Urinary bladder (tissue), 3 donors: ENCODE measurements at regions not wholly inside any gene's neighbourhood (a gene's known extent, or its start where the extent isn't known, plus 50 kb on each side); places are given as distances from the start of the nearest gene placed in this dataset.

ENCODE experiments used
- DNase-seq: peaks from one replicate; pipeline ENCODE4 v3.0.0-alpha.2; 2015; ENCODE audit errors: extremely low spot score
- H3K27ac ChIP-seq: one replicate; pipeline ENCODE4 v1.5.1; 2013; ENCODE audit warnings: low read depth, mild to moderate bottlenecking, moderate library complexity
- H3K36me3 ChIP-seq: one replicate; pipeline ENCODE4 v1.6.1; 2013; ENCODE audit warnings: mild to moderate bottlenecking, moderate library complexity; ENCODE audit not compliant: insufficient read depth
- H3K4me1 ChIP-seq: one replicate; pipeline ENCODE4 v1.6.1; 2013; ENCODE audit warnings: mild to moderate bottlenecking, moderate library complexity; ENCODE audit not compliant: insufficient read depth
- H3K4me3 ChIP-seq: one replicate; pipeline ENCODE4 v1.5.1; 2013; ENCODE audit warnings: low read depth, low read length
- WGBS: extraction: QIAGEN DNeasy Blood & Tissue Kit; methylation state at CpG from one replicate; pipeline ENCODE4 v1.1.7; 2013; 5-methylcytosine and 5-hydroxymethylcytosine counted together
- donor health status: healthy with polysubstance abuse.
- donor health status: healthy.

- no peak for DNase-seq
- Histone ChIP-seq H3K27ac (no peak overlapping the region), H3K4me3 (no peak overlapping the region), H3K36me3 (no peaks in the 10 kb centered on the region), H3K4me1 (no peaks in the 10 kb centered on the region)
- WGBS = 84% methylated on average over 4 of the region's 4 CpGs
Observed at GRCh38 chr11:134807997-134808396, 396.0 kb upstream of the B3GAT1 start.

GRCh38 chr11:134802598-134802997, 390.6 kb upstream of the B3GAT1 start:
- no peak for DNase-seq
- Histone ChIP-seq H3K4me1 (no peaks in the 10 kb centered on the region), H3K27ac (no peak overlapping the region), H3K36me3 (no peaks in the 10 kb centered on the region), H3K4me3 (no peak overlapping the region)
- WGBS = 83% methylated on average over 3 of the region's 3 CpGs

- Histone ChIP-seq H3K36me3 (no peaks in the 10 kb centered on the region), H3K27ac (no peak overlapping the region), H3K4me3 (no peak overlapping the region), H3K4me1 (no peaks in the 10 kb centered on the region)
- DNase-seq = no peak
- 34% methylated on average over 6 of the region's 6 CpGs for WGBS
Observed at GRCh38 chr11:134802116-134802515, 390.1 kb upstream of the B3GAT1 start.

- H3K4me3 ChIP-seq = no peak overlapping the region
- DNase-seq = no peak
- no peaks in the 10 kb centered on the region for H3K4me1 ChIP-seq
- 18% methylated on average over 5 of the region's 5 CpGs for WGBS
- no peak overlapping the region for H3K27ac ChIP-seq
- no peaks in the 10 kb centered on the region for H3K36me3 ChIP-seq
Observed at GRCh38 chr11:134801570-134801969, 389.5 kb upstream of the B3GAT1 start.

- 52% methylated on average over 11 of the region's 11 CpGs for WGBS
- no peaks in the 10 kb centered on the region for H3K4me1 ChIP-seq
- no peak overlapping the region for H3K4me3 ChIP-seq
- no peak for DNase-seq
- H3K36me3 ChIP-seq = no peaks in the 10 kb centered on the region
- no peak overlapping the region for H3K27ac ChIP-seq
Observed at GRCh38 chr11:134800826-134801225, 388.8 kb upstream of the B3GAT1 start.

- H3K27ac ChIP-seq = no peak overlapping the region
- H3K4me3 ChIP-seq = no peak overlapping the region
- WGBS = 77% methylated on average over 17 of the region's 17 CpGs
- H3K4me1 ChIP-seq = no peaks in the 10 kb centered on the region
- no peak for DNase-seq
- no peaks in the 10 kb centered on the region for H3K36me3 ChIP-seq
Observed at GRCh38 chr11:134800130-134800529, 388.1 kb upstream of the B3GAT1 start.

- 76% methylated on average over 8 of the region's 8 CpGs for WGBS
- H3K4me3 ChIP-seq = no peak overlapping the region
- no peaks in the 10 kb centered on the region for H3K36me3 ChIP-seq
- DNase-seq = no peak
- H3K27ac ChIP-seq = no peak overlapping the region
- no peaks in the 10 kb centered on the region for H3K4me1 ChIP-seq
Observed at GRCh38 chr11:134799386-134799785, 387.3 kb upstream of the B3GAT1 start.

GRCh38 chr11:134797411-134798089, 385.5 kb upstream of the B3GAT1 start:
- H3K36me3 ChIP-seq = no peaks in the 10 kb centered on the region
- H3K4me3 ChIP-seq = no peak overlapping the region
- WGBS = 87% methylated on average over 17 of the region's 17 CpGs
- no peaks in the 10 kb centered on the region for H3K4me1 ChIP-seq
- H3K27ac ChIP-seq = no peak overlapping the region
- no peak for DNase-seq

- Histone ChIP-seq H3K27ac (no peak overlapping the region), H3K36me3 (no peaks in the 10 kb centered on the region), H3K4me1 (no peaks in the 10 kb centered on the region), H3K4me3 (no peak overlapping the region)
- no peak for DNase-seq
- WGBS = 80% methylated on average over 7 of the region's 7 CpGs
Observed at GRCh38 chr11:134795017-134795416, 383.0 kb upstream of the B3GAT1 start.

GRCh38 chr11:134794192-134794591, 382.1 kb upstream of the B3GAT1 start:
- no peak overlapping the region for H3K4me3 ChIP-seq
- 81% methylated on average over 9 of the region's 9 CpGs for WGBS
- no peak for DNase-seq
- no peaks in the 10 kb centered on the region for H3K36me3 ChIP-seq
- no peak overlapping the region for H3K27ac ChIP-seq
- H3K4me1 ChIP-seq = no peaks in the 10 kb centered on the region

GRCh38 chr11:134792677-134793076, 380.6 kb upstream of the B3GAT1 start:
- DNase-seq = no peak

GRCh38 chr11:134792044-134792443, 380.0 kb upstream of the B3GAT1 start:
- Histone ChIP-seq H3K4me1 (no peaks in the 10 kb centered on the region), H3K36me3 (no peaks in the 10 kb centered on the region), H3K27ac (no peak overlapping the region), H3K4me3 (no peak overlapping the region)
- WGBS = 67% methylated on average over 7 of the region's 7 CpGs
- DNase-seq = no peak

More at GRCh38 chr11:134792677-134793076, 380.6 kb upstream of the B3GAT1 start:
- Histone ChIP-seq H3K4me3 (no peak overlapping the region), H3K36me3 (no peaks in the 10 kb centered on the region), H3K4me1 (no peaks in the 10 kb centered on the region), H3K27ac (no peak overlapping the region)
- 88% methylated on average over 5 of the region's 5 CpGs for WGBS

GRCh38 chr11:134791102-134791501, 379.1 kb upstream of the B3GAT1 start:
- DNase-seq = no peak
- Histone ChIP-seq H3K4me1 (no peaks in the 10 kb centered on the region), H3K36me3 (no peaks in the 10 kb centered on the region), H3K4me3 (no peak overlapping the region), H3K27ac (no peak overlapping the region)
- WGBS = 40% methylated on average over 2 of the region's 2 CpGs

- Histone ChIP-seq H3K4me3 (no peak overlapping the region), H3K4me1 (no peaks in the 10 kb centered on the region), H3K36me3 (no peaks in the 10 kb centered on the region), H3K27ac (no peak overlapping the region)
- no peak for DNase-seq
- 92% methylated on average over 10 of the region's 10 CpGs for WGBS
Observed at GRCh38 chr11:134789104-134789503, 377.1 kb upstream of the B3GAT1 start.

- 92% methylated on average over 6 of the region's 6 CpGs for WGBS
- Histone ChIP-seq H3K4me3 (no peak overlapping the region), H3K36me3 (no peaks in the 10 kb centered on the region), H3K27ac (no peak overlapping the region), H3K4me1 (no peaks in the 10 kb centered on the region)
- no peak for DNase-seq
Observed at GRCh38 chr11:134786636-134787035, 374.6 kb upstream of the B3GAT1 start.
